GM19239 (cell line): ENCODE measurements at regions not wholly inside any gene's neighbourhood (a gene's known extent, or its start where the extent isn't known, plus 50 kb on each side); places are given as distances from the start of the nearest gene placed in this dataset.
"Not testable (repeated sequence)": the region's sequence is repeated elsewhere in the genome, so short reads cannot be mapped to it uniquely, and the experiment has no call there.

ENCODE experiments used
- DNase-seq: peaks from one replicate; pipeline ENCODE4 v3.0.0; 2011; ENCODE audit warnings: low spot score; ENCODE audit not compliant: insufficient read length
- FAIRE-seq: peaks from 2 replicates; lab custom pipeline; 2011; peaks lifted over from hg19 to GRCh38; lab: Jason Lieb, UNC

DNA sequence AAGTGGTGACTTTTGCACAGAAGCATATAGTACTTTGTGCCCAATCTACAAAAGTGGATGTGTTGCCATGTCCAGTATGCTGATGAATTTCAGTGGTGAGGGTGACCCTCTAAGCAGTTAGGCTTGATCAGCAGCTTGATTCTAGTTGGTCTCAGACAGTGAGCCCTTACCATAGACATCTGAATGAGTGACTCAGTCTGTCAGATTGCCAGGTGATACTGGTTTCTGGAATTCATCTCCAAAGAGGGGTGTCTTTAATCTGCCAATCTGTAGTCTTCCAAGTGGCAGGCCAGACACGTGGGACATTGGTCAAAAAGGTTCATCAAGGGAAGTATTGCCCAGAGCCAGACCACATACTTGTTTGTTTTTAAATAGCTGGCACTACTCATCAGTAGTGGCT is 187.4 kb upstream of the SLC16A7 start:
- no peak for FAIRE-seq
- no peak for DNase-seq

DNA sequence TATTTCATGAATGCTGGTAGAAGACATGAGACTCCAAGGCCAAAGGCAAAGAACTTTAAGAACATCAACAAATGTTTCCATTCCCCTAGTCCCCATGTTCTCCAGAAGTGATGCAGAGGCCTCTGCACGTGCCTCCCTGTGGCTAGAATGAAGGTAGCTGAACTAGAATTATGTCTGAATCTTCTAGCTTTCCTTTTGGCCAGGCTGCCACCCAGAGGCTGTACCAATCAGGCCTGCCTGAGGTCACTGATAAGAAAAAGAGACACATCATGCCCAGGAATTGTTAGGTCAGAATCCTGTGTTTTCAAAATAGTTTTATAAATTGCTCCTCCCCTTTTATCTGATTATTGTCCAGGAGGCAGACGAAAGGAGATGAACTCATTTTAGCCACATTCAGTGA is 188.0 kb upstream of the SLC16A7 start:
- DNase-seq (no peak), FAIRE-seq (no peak)

DNA sequence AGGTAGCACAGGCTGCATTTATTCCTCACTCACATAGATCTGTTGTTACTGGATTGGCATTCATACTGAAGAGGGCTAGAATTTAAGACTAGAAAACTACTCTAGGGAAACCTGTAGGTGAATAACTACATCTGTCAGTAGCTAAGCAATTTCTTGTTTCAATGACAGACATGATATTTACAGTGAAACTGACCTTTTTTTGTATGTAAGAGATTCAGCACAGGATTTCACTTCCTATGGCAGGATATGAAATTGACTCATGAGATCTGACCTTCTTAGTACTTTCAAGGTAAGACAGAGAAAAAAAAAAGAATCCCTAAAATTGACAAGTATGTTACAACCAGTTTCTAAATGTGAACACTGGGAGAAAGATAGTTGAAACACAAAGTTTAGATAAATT is 189.8 kb upstream of the SLC16A7 start:
- FAIRE-seq = no peak
- DNase-seq = no peak

DNA sequence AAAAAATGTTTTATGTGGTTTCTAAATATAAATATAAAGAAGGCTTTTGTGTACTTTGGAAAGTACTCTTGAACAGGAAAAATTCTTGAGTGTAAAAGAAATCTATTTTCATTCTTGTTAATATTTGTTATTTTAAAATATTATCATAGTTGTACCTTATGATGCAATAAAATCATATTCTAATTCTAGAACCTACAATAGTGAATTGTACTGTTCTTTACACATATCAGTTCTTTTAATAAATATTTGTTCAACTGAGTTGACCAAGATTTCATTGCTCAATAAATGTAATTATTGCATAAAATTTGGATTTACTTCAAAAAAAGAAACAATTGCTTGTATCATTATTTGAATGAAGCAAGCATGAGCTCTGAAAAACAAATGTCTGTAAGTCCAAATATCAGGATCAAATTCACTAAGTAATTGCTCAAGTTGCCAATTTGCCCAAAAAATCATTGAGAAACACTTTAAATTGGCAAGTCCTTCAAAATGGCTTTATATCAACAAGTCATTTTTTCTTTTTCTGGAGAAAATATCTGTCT is 191.6 kb upstream of the SLC16A7 start:
- DNase-seq = no peak
- no peak for FAIRE-seq

DNA sequence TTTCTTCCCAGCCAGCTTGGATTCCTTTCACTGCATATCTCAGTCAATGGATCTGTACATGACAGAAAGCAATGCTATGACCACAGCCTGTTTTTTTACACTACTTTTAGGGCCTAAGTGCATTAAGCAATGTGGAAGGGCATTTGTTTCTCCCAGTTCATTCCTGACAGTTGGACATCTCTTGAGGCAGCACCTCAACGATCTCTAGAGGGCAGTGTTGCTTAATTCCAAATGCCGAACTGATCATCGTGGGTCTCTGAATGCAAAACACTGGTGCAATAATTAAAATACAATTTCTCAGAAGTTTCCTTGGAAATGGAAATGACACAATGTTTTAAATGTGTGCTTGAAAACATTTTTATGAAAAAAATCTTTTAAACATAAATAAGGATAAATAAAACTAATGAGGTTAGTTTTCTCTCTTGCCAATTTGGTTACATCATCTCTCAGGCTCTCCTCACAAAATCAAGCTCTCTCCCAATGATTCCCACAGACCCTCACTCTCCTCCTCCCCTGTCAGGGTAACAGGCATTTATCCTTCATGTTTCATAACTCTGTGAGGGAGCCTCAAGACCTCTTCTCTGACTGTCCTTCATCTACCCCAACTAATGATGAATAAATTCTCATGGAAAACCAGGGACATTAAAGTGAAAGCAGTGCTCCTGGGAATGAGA is 192.4 kb upstream of the SLC16A7 start:
- peak; percentile 93 for FAIRE-seq
- peak; percentile 4 for DNase-seq

DNA sequence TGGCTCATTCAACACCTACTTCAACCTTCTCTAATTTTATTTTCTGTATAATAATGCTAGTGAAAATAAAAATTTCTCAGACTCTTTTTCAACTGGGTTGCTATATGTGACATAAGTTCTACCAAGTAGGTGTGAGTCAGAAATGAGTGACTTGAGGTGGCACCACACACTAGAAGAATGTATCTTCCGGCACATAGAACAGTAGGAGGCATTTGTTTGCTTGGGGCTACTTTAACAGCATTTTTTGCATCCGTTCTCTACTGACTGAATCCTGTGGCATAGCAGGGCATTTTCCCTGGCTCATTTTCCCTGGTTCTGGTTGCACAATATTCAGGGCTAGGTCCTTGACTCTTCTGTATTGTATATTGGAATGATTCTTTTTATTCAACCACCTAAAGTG is 194.0 kb upstream of the SLC16A7 start:
- FAIRE-seq = no peak
- no peak for DNase-seq

DNA sequence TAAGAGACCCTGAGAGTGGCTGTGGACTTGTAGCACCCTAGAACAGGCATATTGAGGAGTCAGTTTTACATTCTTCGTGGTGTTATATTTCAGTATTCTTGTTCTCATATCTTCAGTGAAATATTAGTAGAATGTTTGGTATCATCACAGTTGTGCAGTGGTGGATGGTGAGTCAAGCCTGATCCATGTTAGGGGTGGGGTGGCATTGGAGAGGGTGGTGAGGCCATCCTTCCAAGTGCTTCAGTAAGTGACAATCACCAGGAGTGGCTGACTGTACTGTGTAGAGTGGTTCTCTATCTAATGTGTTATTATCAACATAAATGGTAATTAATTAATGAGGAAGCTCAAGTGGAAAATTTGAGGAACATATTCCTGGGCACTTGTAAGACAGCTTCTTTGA is 197.7 kb upstream of the SLC16A7 start:
- DNase-seq = no peak
- no peak for FAIRE-seq

DNA sequence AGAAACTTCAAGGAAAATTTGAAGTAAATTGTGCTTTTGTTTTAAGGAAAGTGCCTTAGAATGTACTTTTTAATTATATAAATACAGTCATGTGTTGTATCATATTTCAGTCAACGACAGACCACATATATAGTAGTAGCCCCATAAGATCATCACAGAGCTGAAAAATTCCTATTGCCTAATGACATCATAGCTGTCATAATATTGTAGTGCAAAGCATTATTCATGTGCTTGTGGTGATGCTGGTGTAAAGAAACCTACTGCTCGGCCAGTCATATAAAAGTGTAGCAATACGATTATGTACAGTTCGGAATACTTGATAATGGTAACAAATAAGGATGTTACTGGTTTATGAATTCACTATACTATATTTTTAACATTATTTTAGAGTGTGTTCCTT is 198.9 kb upstream of the SLC16A7 start:
- DNase-seq (no peak), FAIRE-seq (no peak)

DNA sequence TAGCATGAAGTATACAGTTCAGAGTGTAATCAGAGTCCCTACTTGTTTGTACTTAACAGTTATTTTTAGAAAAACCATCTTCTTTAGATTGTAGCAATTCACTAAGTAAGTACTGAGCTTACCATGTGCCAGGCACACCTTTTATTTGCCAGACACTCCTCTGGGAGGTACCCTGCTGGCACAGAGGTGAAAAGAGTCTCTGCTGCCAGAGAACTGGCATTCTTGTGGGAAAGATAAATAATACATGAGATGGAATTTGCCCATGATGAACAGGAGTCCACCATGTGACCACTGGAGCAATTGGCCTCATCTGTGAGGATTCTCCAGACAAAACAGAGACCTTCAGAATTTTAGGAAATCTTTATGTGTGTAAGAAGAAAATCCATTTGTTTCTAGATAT is 199.3 kb upstream of the SLC16A7 start:
- FAIRE-seq = no peak
- DNase-seq = no peak

DNA sequence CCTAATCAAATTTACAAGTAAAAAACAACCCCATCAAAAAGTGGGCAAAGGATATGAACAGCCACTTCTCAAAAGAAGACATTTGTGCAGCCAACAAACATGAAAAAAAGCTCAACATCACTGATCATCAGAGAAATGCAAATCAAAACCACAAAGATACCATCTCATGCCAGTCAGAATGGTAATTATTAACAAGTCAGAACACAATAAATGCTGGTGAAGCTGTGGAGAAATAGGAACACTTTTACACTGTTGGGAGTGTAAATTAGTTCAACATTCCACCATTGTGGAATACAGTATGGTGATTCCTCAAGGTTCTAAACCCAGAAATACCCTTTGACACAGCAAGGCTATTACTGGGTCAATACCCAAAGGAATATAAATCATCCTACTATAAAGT is 200.5 kb upstream of the SLC16A7 start:
- not testable (repeated sequence) for DNase-seq, FAIRE-seq

DNA sequence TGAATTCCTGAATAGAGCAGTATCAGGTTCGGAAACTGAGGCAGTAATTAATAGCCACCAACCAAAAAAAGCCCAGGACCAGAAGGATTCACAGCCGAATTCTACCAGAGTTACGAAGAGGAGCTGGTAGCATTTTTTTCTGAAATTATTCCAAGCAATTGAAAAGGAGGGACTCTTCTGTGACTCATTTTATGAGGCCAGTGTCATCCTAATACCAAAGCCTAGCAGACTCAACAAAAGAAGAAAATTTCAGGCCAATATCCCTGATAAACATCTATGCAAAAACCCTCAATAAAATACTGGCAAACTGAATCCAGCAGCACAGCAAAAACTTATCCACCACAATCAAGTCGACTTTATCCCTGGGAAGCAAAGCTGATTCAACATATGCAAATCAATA is 202.3 kb upstream of the SLC16A7 start:
- FAIRE-seq = no peak
- no peak for DNase-seq

DNA sequence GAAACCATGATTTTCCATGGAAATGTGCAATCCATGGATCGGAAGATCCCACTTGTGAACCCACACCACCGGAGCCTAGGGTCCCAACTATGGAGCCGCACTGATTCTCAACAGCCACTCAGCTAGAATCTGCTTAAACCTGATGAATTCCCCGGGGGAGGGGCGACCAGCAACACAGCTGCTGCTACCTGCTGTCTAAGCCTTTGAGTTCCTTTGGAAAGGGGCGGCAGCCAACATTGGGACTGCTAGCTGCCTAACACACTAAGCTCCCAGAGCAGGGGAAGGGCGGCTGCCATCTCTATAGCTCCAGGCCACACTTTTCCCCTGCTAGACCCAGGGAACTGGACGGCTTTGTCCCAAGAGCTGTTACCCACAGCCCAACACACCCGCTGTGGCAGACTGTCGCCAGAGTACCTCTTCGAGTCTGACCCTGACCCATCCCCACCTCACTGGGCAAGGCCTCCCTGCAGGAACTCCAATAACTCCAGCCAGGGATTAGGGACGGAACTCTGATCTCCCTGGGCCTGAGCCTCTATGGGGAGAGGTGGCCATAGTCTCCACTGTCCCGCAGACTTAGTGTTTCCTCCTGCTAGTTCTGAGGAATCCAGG is 205.8 kb upstream of the SLC16A7 start:
- no peak for DNase-seq
- no peak for FAIRE-seq

DNA sequence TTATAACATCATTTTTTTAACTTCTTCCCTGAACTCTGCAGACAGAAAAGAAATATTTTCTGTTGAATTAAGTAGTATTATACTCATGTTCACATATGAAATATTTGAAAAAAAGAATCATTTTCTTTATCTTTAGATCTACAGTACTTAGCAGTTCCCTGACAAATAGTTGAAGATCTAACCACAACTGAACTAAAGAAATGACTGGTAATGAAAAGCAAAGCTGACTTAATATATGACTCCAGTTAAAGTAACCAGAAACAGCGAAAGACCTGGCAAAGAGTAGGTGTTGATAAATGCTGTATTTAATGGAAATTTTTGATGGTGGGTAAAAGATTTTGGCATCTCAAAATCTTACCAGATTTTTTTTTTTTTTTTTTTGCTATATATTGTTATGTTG is 207.1 kb upstream of the SLC16A7 start:
- FAIRE-seq (no peak), DNase-seq (no peak)

DNA sequence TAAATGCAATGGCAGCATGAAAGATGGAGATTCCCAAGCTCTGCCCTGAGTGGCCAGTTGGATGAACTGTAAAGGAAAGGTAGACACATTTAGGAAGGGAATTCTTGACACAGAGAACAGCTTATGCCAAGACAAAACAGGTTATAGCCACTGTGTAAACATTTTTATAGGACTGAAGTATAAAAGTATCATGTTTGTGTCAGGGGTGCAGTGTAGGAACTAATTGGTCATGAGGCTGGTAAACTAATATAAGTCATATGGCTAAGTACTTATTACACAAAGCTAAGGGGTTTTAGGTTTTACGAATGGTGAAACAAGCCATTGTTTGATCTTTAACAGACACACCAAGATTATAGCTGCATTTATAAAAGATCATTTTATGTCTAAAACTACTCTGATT is 207.7 kb upstream of the SLC16A7 start:
- FAIRE-seq (no peak), DNase-seq (no peak)

DNA sequence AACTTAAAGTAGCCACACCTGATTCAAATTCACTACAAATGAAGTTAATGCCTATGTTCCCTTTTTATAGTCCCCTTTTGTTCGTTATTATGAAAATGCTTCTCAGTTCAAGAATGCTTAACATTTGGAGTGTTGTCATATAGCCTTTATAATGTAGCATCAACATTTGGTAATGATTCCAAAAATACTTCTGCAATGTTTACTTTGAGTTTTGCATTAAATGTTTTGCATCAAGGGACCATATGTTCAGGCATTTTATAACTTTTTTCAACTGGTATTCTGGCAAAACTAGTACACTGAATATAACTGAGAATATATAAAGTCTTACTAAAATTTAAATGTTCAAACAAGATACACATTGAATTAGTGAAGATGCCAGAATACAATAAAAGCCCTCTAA is 209.6 kb upstream of the SLC16A7 start:
- FAIRE-seq (no peak), DNase-seq (no peak)

DNA sequence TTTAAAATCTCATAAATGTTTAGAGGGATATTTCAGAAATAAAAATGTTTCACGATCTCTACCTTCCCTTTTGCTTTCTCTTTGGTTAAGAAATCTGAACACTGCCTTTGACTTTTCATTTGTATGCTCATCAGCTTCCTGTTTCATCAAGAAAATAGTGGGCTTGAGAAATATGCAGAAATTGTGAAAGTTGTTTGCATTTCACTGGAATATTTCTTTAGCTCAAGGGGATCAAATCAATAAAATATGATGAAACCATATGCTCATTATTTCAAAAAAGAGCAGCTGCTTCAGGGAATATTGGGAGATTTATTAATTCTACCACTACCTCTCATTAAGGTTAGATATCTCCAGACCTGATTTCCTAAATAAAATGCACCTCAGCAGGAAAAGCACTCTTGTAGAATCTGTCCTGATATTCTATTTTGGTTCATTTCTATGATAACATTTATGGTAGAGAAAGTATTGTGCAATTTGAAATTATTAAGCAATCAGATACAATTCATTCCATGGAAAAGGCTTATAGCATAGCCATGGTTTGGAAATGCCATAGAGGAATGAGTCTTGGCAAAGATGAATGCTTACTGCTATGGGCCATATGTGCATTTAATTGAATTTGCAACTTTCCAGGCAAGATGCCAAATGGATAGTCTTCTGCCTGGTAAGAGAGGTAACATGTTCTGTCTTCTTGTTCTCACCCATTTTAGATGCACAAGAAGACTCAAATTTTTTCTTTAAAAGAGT is 212.6 kb upstream of the SLC16A7 start:
- FAIRE-seq (no peak), DNase-seq (no peak)

DNA sequence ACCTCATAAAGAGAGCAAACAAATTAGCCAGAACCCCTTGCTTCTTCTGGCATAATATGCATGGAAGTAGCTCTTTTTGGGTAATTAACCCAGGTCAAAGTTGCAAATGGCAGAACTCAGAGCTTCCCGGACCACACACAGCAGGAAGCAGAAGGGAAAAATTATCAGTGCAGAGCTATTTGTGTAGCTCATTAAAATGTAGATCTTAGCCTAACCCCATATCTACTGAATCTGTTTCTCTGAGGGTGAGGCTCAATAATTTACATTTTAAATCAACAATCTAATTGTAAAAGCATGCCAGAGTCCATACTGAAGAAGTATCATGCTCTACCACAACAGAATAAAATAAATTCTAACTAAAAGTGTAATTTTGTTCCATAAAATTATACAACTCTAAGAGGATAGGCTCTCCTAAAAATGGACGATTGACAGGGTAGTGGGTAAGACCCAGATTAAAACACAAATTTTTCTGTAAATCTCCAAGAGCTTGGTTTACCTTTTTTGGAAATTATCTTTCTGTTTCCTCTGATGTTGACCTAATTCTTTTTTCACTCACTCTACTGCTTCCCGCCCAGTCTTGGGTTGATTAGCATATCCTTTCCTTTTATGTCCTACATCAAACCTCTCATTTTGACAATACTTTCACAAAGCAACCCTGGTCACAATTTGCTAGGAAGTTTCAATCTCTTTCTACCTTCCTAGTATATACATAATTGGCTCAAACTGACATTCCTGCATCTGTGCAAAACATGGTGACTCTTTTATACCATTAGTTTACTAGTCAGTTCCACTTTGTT is 213.3 kb upstream of the SLC16A7 start:
- DNase-seq (no peak), FAIRE-seq (no peak)

DNA sequence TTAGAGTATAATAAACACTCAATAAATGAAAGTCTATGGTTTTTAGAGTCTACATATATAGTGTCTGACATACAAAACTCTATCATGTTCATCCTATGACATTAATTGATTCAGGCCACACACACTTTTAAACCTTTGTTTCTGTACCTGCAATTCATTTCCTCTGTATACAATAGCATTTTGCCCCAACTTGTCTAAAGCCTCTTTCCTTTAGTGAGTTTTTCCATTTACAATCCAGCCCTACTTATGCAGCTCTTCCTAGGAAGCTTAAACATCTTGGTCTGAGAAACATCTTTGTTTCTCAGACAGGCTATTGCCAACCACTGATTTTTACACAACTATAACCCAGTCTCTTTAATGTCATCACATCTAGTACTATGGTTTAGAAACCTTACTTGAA is 214.7 kb upstream of the SLC16A7 start:
- FAIRE-seq (no peak), DNase-seq (no peak)

DNA sequence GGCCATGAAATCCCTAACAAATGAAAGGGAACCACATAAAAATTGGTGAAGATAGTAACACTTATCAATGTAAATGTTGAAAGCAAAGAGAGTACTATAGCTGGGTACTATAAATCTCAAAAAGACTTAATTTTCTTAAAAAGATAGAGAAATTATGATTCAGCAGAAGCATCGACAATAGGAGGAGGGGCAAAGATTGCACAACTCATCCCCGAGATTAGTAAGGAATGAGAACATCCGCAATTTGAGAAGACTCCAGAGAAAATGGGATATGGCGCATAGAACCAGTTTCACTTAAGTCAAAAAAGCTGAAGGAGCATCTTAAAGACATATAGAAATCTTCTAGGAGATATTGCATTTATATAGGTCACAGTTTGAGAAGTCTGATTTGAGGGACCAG is 220.2 kb upstream of the SLC16A7 start:
- DNase-seq = no peak
- no peak for FAIRE-seq

DNA sequence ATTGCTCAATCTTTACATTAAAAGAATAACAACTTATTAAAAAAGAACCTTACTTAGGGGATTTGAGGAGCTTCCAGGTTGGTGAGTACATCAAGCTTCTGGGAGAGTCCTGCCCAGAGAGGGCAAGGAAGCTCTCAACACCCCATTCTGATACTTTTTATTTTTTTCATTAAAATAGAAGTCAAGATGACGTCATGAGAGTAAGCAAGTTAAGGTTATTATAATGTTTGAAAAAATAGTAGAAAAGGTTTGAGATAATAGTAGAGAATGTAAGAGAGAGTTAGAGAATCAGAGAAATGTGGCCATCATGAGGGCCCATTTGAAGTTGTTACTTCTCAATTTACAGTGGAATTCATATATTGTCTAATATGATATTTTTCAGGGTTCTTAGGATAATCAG is 221.0 kb upstream of the SLC16A7 start:
- FAIRE-seq = no peak
- DNase-seq = no peak

DNA sequence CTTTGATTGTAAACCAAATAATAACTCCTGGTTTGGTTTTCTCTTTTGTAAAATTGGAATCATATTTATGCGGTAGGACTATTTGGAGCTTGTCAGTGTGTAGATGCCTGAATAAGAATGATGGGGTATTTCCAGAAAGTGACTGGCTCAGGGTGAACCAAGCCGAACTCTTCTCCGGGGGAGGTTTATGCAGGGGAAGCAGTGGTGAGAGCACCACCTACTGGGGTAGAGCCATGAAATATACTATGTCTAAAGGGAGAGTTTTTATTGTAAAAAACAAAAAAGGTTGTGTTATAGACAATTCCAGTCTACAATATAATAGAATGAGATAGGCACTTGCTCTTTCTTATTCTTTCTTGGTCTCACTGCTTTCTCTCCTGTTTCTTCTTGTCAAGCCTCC is 222.9 kb upstream of the SLC16A7 start:
- no peak for DNase-seq
- no peak for FAIRE-seq
